ENCODE measurements at regions not wholly inside any gene's neighbourhood (a gene's known extent, or its start where the extent isn't known, plus 50 kb on each side); places are given as distances from the start of the nearest gene placed in this dataset.

DNA sequence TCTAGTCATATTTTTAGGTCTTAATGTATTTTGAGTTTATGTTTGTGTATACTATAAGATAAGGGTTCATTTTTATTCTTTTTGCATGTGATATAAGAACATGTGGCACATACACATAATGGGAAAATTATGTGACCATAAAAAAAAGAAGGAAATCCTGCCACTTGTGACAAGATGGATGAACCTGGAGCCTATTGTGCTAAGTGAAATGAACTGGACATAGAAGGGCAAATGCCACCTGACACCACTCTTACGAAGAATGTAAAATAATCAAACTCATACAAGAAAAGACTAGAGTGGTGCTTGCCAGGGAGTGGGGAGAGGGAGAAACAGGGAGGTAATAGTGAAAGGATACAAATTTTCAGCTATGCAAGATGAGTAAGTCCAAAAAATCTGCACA lies 126.1 kb downstream of the PLEKHG1 start:
- Histone ChIP-seq H3K79me2 (ENCODE audit: insufficient read depth, low read length) (no peaks in the 10 kb centered on the region), H3K4me2 (ENCODE audit: low read depth, low read length, poor library complexity, severe bottlenecking) (peak overlapping the region; percentile 2), H4K20me1 (ENCODE audit: low read depth, low read length) (no peaks in the 10 kb centered on the region), H3K27ac (ENCODE audit: low read depth, low read length) (no peak overlapping the region; the same call in 1 of the 2 replicates), H3K36me3 (ENCODE audit: low read length) (no peaks in the 10 kb centered on the region), H3K9ac (ENCODE audit: low read length) (no peak overlapping the region), H3K9me3 (ENCODE audit: insufficient read depth, low read length) (no peaks in the 10 kb centered on the region), H3K27me3 (ENCODE audit: low read length) (no peaks in the 10 kb centered on the region), H3F3A (ENCODE audit: insufficient read depth) (peaks cover 13% of the 10 kb centered on the region), H3K4me3 (ENCODE audit: insufficient read depth, low read length, poor library complexity, severe bottlenecking) (no peak overlapping the region), H2AFZ (ENCODE audit: low read depth, low read length, severe bottlenecking) (no peak overlapping the region), H3K9me2 (replicated peaks; ENCODE audit: insufficient read depth, low read length) (no peaks in the 10 kb centered on the region)
- no peak for TF ChIP-seq CTCF (IDR thresholded peaks at IDR 0.05; ENCODE audit: insufficient read depth, low read length, poor library complexity, severe bottlenecking)
- no peak for TF ChIP-seq EZH2phosphoT487 (conservative IDR thresholded peaks at IDR 0.05; ENCODE audit: low read length)

- Histone ChIP-seq H3K4me2 (ENCODE audit: low read depth, low read length, poor library complexity, severe bottlenecking) (no peak overlapping the region), H3K9me2 (replicated peaks; ENCODE audit: insufficient read depth, low read length) (no peaks in the 10 kb centered on the region), H3K79me2 (ENCODE audit: insufficient read depth, low read length) (no peaks in the 10 kb centered on the region)
Measured at GRCh38 chr6:150729188-150729748, 129.6 kb downstream of the PLEKHG1 start.

GRCh38 chr6:150730801-150731457 lies 131.2 kb downstream of the PLEKHG1 start:
- H3K79me2 ChIP-seq (ENCODE audit: insufficient read depth, low read length), result peaks cover 8% of the 10 kb centered on the region; the same call in 1 of the 2 replicates
- H3K36me3 ChIP-seq (ENCODE audit: low read length), result 0 out of 2 replicates have a peak, but pooled peaks cover 2% of the 10 kb centered on the region
- no peak overlapping the region for H3K4me2 ChIP-seq (ENCODE audit: low read depth, low read length, poor library complexity, severe bottlenecking)
- no peaks in the 10 kb centered on the region for H3K9me3 ChIP-seq (ENCODE audit: insufficient read depth, low read length)
- TF ChIP-seq EZH2phosphoT487 (conservative IDR thresholded peaks at IDR 0.05; ENCODE audit: low read length), result no peak
- no peak for TF ChIP-seq CTCF (IDR thresholded peaks at IDR 0.05; ENCODE audit: insufficient read depth, low read length, poor library complexity, severe bottlenecking)
- H3K9me2 ChIP-seq (replicated peaks; ENCODE audit: insufficient read depth, low read length), result no peaks in the 10 kb centered on the region
- H3K27ac ChIP-seq (ENCODE audit: low read depth, low read length), result no peak overlapping the region
- H3F3A ChIP-seq (ENCODE audit: insufficient read depth), result no peaks in the 10 kb centered on the region
- no peaks in the 10 kb centered on the region for H3K27me3 ChIP-seq (ENCODE audit: low read length)
- no peak overlapping the region for H2AFZ ChIP-seq (ENCODE audit: low read depth, low read length, severe bottlenecking)
- H4K20me1 ChIP-seq (ENCODE audit: low read depth, low read length), result no peaks in the 10 kb centered on the region
- no peak overlapping the region for H3K4me3 ChIP-seq (ENCODE audit: insufficient read depth, low read length, poor library complexity, severe bottlenecking)
- no peak overlapping the region for H3K9ac ChIP-seq (ENCODE audit: low read length)

More at GRCh38 chr6:150729188-150729748, 129.6 kb downstream of the PLEKHG1 start:
- H2AFZ ChIP-seq (ENCODE audit: low read depth, low read length, severe bottlenecking), result no peak overlapping the region
- no peak overlapping the region for H3K9ac ChIP-seq (ENCODE audit: low read length)
- H4K20me1 ChIP-seq (ENCODE audit: low read depth, low read length), result no peaks in the 10 kb centered on the region
- H3K27me3 ChIP-seq (ENCODE audit: low read length), result no peaks in the 10 kb centered on the region
- H3F3A ChIP-seq (ENCODE audit: insufficient read depth), result no peaks in the 10 kb centered on the region
- H3K27ac ChIP-seq (ENCODE audit: low read depth, low read length), result no peak overlapping the region
- H3K9me3 ChIP-seq (ENCODE audit: insufficient read depth, low read length), result no peaks in the 10 kb centered on the region
- no peaks in the 10 kb centered on the region for H3K36me3 ChIP-seq (ENCODE audit: low read length)
- no peak for TF ChIP-seq EZH2phosphoT487 (conservative IDR thresholded peaks at IDR 0.05; ENCODE audit: low read length)
- no peak for TF ChIP-seq CTCF (IDR thresholded peaks at IDR 0.05; ENCODE audit: insufficient read depth, low read length, poor library complexity, severe bottlenecking)
- no peak overlapping the region for H3K4me3 ChIP-seq (ENCODE audit: insufficient read depth, low read length, poor library complexity, severe bottlenecking)

Data from SU-DHL-6 (cell line).